PC-3 (cell line): ENCODE measurements at regions not wholly inside any gene's neighbourhood (a gene's known extent, or its start where the extent isn't known, plus 50 kb on each side); places are given as distances from the start of the nearest gene placed in this dataset.

ENCODE experiments used
- EZH2 ChIP-seq: fragments of 300-600 bp; sonication (generic); IDR thresholded peaks from one replicate; pipeline ENCODE4 v1.6.1; 2017; ENCODE audit warnings: antibody characterized with exemption, mild to moderate bottlenecking, low read length; ENCODE audit not compliant: unreplicated experiment
- EZH2phosphoT487 ChIP-seq: fragments of 300-600 bp; sonication (generic); IDR thresholded peaks from 2 replicates; pipeline ENCODE4 v1.6.1; 2018; ENCODE audit warnings: mild to moderate bottlenecking, antibody characterized with exemption, low read length, borderline replicate concordance
- TF ChIP-seq, protein P1 (sequence below): fragments of 300-600 bp; sonication (generic); conservative IDR thresholded peaks from 2 replicates; pipeline ENCODE4 v1.5.1; 2017; ENCODE audit warnings: antibody characterized with exemption, low read depth, mild to moderate bottlenecking, low read length

DNA sequence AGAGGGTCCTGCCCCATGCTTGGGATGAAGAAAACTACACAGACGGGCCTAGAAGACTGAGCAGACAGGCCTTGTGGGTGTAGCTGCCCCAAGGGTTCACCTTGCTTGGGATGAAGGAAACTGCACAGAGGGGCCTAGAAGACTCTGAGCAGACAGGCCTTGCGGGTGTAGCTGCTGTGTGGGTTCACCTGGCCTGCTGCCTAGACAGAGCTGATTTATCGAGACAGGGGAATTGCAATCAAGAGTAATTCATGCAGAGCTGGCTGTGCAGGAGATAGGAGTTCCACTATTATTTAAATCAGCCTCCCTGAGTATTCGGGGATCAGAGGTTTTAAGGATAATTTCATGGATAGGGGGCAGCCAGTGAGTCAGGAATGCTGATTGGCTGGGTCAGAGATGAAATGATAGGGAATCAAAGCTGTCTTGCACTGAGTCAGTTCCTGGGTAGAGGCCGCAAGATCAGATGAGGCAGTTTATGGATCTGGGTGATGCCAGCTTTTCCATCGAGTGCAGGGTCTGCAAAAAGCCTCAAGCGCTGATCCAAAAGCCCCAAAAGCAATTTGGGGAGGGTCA lies 341.4 kb downstream of the GALR1 start:
- TF ChIP-seq EZH2phosphoT487 (no peak), EZH2 (no peak)
- TF ChIP-seq, protein P1, sequence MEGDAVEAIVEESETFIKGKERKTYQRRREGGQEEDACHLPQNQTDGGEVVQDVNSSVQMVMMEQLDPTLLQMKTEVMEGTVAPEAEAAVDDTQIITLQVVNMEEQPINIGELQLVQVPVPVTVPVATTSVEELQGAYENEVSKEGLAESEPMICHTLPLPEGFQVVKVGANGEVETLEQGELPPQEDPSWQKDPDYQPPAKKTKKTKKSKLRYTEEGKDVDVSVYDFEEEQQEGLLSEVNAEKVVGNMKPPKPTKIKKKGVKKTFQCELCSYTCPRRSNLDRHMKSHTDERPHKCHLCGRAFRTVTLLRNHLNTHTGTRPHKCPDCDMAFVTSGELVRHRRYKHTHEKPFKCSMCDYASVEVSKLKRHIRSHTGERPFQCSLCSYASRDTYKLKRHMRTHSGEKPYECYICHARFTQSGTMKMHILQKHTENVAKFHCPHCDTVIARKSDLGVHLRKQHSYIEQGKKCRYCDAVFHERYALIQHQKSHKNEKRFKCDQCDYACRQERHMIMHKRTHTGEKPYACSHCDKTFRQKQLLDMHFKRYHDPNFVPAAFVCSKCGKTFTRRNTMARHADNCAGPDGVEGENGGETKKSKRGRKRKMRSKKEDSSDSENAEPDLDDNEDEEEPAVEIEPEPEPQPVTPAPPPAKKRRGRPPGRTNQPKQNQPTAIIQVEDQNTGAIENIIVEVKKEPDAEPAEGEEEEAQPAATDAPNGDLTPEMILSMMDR = no peak
